HT1080 (cell line): ENCODE measurements at regions not wholly inside any gene's neighbourhood (a gene's known extent, or its start where the extent isn't known, plus 50 kb on each side); places are given as distances from the start of the nearest gene placed in this dataset.
"Not testable (repeated sequence)": the region's sequence is repeated elsewhere in the genome, so short reads cannot be mapped to it uniquely, and the experiment has no call there.

ENCODE experiments used
- DNase-seq: peaks from one replicate; pipeline ENCODE4 v3.0.0-alpha.2; 2015; ENCODE audit warnings: low read depth

DNA sequence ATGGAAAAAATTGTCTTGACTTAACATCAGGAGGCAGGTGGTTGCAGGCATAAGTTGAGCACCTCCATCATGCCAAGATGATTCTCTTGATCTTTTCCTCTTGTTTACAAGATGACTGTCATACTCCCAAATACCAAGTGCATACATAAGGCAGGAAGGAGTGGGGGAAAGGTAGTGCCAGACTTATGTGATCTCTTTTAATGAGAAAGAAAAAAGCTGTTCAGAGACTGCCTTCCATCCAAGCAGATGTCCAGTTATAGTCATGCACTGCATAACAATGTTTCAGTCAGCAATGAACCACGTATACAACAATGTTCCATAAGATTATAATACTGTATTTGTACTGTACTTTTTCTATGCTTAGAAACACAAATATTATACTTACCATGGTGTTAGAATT, 135.7 kb downstream of the EHF start:
- no peak for DNase-seq

DNA sequence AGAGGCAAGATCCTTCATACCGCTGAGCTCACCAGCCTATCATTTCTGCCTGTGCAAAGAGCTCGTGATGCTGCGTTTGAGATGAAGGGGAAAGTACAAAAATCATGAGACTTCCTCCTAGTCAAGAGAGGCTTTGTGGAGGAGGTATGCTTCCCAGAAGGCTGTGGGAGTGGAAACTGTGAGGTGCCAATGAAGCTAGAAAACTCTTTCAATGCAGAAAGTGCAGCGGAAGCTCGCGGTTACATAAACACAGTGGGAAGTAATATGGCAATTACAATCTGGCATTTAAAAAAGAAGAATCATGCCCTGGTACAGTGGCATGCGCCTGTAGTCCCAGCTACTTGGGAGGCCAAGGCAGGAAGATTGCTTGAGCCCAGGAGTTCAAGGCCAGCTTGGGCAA, 134.8 kb downstream of the EHF start:
- no peak for DNase-seq

DNA sequence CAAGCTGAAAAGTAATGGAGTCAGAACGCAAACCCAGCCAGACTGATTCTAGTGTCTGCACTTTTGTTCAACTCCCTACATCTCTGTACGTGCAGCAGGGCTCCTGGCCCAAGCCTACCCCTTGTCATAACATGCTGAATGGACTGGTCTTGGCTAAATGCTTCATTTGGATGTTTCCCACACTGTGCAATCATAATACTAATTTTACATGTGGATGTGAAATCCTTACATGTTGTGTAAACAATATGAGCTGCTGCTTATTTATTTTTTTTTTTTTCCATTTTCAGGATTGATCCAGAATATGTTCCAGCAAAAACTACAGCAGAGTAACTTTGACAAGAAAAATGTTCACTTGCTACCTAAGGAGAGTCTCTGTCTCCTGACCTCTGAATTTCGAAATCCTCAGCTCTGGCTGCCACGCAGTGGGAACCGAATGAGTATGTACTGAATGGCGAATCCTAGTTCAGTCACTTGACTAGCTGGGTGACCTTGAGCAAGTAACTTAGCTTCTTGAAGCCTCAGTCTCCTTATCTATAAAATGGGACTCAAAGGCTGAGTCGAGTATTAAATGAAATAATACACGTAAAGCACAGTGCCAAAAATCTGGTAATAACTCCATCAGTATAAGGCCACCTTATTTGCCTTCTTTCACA, 133.4 kb downstream of the EHF start:
- no peak for DNase-seq

DNA sequence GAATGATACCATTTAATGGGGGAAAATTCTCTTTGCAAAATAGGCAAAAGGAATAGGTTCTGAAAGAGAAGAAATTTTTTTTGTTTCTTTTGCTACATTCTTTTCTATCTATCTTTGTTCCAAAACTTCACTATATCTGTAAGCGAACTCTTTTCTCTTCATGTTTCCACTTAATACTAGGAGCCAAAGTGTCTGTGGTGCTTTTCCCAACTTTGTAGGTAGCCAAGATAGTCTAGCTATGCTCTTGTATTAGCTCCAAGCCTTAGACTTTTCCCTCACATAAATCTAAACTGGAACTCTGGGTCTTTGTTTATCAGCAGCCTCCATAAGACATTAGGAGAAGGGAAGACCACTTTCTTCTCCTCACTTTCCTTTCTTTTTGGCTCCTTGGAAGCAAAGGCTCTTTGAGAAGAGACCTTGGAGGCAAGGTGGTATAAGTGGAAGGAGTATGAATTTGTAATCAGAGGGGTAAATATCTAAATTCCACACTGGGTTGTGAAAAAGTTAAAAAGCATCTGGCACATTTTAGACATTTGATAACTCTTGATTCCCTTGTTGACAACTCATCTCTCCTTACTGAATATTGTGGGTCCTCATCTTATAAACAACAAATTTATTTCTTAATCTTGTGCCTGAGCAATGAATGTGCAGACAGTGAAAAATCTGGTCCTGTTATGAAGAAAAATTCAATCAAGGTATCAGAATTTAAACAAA, 130.0 kb downstream of the EHF start:
- DNase-seq, result no peak

DNA sequence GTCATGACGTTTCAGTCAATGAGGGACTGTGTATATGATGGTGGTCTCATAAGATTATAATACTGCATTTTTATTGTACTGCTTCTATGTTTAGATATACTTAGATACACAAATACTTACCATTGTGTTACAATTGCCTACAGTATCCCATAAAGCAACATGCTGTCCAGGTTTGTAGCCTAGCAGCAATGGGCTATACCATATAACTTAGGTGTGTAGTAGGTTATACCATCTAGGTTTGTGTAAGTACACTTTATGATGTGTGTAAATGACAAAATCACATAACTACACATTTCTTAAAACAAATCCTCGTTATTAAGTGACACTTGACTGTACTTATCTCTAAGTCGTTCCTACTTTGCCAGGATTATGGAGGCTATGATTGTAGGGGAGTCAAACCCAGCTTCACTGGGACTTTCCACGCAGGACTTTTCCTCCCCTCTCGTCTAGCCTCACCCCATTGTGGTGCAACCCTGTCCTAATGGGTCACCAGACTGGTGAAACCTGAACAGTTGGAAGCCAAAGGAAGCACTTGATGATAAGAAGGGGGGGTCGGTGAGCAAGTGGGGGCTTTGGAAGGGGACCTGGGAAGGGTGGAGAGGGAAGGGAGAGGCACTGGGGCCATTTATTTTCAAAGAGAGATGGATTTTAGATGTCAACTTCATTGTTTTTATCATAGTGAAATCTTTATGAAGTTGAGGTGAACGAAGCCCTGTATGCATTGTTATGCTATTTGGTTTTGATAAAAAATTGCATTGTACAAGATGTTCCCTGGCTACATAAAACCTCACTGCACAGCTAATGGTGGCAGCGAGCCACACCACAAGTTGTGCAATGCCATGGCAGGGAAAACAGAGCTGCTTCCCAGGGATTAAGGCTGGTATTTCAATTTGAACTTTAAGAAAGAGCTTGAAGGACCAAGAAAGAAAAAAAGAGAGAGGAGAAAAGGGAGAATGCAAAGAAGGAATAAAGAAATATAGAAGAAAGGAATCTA, 129.1 kb downstream of the EHF start:
- peak; percentile 77 for DNase-seq

DNA sequence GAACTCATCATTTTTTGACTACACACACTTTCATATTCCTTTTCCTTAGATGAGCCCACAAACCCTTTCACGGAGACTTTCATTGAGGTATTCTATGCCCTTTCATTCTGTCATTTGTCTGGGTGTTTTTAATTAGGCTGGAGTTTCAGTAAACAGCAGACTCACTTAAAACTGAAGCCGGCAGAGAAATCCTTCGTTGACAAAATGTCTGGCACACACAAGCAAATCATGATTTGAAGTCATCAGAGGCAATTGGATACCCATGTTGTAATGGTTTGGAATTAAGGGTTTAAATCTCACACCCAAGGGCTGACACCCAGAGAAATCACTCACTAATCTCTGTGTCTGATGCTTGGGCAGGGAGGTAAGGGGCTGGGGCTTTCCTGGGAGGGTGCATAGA, 127.1 kb downstream of the EHF start:
- DNase-seq, result no peak

DNA sequence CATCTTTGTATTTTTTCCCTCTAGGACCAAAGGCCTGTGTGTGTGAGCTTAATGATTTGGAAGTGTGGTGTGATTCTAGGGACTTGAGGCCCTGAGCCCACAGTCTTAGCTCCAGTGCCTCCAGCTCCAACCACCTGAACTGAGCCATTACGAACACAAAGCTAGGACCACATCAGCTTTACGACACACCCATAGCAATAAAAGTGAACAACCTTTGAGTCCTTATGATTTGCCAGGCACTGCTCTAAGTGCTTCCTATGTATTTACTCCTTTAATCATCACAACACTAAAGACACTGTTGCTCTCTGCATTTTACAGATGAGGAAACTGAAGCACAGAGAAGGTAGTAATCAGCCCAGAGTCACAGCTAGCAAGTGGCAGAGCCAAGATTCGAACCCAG, 126.4 kb downstream of the EHF start:
- DNase-seq, result no peak

DNA sequence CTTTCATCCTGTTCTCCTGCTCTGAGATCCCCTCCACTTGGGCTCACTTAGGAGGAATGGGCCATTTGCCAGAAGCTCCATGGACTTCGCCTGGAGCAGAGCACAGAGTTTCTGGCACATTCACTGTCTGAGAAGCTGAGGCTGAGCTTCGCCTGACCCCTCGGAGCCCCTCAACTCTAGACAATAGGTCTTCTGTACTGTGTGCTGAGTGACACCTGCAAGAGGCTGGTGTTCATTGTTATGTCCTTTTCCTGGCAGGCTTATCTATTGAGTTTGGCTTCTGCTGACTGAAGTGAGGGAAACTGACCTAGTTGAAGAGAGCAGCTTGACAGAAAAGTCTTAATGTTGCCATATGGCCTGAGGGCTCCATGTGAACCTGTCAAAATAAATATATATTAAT, 124.3 kb downstream of the EHF start:
- DNase-seq, result no peak

DNA sequence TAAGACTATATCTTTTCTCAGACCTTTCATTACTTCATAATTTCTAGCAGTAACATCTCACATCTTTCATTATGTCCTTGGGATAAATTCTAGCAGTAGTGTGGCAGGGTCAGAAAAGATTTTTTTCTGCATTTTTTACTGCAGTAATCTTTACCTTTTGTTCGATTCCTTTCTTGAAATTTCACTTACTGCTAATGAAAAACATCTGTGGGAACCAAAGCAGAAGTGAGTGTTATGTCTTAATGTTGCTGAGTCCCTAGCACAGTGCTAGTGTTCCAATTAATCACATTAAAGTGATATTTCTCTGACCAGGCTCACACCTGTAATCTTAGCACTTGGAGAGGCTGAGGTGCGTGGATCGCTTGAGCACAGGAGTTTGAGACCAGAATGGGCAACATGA, 123.6 kb downstream of the EHF start:
- DNase-seq, result no peak

DNA sequence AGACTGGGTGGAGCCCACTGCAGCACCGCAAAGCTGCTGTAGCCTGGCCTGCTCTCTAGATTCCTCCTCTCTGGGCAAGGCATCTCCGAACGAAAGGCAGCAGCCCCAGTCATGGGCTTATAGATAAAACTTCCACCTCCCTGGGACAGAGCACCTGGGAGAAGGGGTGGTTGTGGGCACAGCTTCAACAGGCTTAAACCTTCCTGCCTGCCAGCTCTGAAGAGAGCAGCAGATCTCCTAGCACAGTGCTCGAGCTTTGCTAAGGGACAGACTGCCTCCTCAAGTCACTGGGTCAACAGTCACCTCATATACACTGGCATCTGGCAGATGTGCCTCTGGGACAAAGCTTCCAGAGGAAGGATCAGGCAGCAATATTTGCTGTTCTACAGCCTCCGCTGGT, 117.3 kb downstream of the EHF start:
- no peak for DNase-seq

DNA sequence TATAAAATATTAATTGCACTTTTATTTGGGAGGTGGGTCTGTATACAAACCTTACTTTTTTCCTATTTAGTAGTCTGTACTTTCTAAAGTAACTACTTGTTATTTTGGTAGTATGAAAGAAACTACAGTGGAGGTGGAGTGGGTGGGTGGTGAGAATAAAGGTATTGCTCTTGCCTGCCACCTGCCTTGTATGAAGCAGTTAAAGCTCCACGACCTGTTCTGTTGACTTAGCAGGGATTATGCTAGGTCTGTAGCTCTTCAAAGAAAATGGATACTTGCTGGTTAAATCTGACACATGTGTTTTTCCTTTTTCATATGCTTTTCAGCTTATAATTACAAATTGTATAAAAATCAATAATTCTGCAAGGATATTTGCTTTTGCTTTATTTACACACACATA, 111.9 kb downstream of the EHF start:
- no peak for DNase-seq

DNA sequence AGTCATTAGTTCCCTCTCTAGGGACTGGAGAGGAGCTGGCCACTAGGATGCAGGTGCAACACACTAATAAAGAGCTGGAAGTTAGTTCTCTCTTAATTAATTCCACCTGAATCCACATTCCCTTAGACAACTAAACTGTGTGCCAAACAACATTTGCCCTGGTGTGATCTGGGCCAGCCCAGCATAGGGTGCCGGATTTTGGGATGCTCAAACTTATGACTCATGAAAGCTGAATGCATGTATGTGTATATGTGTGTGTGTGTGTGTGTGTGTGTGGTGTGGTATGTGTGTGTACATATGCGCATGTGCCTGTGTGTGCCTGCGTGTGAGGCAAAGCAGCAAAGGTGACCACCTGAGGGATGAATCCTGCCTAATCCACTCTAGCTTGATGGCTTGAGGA, 110.7 kb downstream of the EHF start:
- DNase-seq, result no peak

DNA sequence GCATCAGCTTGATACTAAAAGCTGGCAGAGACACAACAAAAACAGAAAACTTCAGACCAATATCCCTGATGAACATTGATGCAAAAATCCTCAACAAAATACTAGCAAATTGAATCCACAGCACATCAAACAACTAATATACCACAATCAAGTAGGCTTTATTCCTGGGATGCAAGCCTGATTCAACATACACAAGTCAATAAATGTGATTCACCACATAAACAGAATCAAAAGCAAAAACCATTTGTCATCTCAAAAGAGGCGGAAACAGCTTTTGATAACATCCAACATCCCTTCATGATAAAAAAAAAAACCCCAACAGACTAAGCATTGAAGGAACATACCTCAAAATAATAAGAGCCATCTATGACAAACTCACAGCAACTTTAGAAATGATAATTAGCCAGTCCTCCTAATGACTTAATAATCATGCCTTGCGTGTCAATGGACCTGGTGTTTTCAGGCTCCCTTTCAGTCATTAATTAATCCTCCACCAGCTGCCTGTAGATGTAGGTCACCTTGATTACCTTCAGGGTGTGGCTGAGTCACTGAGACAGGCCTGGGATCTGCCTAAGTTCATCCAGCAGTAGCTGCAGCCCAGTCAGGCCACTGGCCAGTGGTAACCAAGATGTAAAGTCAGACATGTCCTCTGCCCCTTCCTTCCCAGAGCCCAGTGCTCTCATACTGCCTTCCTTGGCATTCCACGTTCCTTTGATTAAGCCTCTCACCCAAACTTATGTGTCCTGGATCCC, 109.8 kb downstream of the EHF start:
- DNase-seq, result no peak

DNA sequence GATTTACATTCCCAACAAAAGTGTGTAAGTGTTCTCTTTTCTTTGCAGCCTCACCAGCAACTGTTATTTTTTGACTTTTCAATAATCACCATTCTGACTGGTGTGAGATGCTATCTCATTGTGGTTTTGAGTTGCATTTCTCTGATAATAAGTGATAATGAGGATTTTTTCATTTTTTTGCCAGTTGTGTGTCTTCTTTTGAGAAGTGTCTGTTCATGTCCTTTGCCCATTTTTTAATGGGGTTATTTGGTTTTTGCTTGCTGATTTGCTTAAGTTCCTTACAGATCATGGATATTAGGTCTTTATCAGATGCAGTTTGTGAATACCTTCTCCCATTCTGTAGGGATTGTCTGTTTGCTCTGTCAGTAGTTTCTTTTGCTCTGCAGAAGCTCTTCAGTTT, 107.7 kb downstream of the EHF start:
- no peak for DNase-seq

DNA sequence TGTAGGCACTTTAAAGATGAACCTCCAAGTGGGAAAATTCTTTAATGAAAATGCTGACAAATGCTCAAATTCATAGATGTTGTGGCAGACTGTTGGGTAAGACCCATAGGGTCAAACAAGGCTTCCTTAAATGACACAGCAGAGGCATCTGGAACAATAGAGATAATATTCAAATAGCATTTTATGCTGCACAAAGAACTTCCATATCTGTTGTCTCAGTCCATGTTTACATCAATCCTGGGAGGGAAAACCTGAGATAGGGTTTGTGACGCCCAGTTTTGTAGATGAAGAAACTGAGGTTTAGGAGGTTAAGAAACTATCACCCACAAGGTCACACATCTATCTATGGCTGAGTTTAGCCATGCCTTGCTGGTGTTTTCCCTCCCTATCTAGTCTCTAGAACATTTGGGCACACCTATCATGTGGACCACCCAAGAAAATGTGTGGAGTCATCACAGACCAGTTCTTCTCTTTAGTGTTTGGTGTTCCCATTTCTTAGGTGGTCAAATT, 106.4 kb downstream of the EHF start:
- no peak for DNase-seq

DNA sequence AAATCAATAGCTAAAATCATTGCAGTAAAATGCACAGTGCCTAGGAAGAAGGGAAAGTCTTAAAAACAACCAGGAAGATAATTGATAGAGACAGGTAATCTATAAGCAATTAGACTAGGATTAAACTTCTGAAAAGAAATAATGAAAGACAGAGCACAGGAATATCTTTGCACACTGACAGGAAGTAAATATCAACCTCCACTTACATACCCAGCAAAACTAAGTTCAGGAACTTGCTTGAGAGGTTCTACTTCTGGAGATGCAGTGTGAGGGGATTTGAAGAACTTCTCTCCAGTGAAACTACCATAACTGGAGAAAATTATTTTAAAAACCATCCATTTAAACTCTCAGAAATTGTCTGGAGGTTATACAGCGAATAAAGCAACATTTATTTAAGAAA, 104.1 kb downstream of the EHF start:
- DNase-seq, result no peak

DNA sequence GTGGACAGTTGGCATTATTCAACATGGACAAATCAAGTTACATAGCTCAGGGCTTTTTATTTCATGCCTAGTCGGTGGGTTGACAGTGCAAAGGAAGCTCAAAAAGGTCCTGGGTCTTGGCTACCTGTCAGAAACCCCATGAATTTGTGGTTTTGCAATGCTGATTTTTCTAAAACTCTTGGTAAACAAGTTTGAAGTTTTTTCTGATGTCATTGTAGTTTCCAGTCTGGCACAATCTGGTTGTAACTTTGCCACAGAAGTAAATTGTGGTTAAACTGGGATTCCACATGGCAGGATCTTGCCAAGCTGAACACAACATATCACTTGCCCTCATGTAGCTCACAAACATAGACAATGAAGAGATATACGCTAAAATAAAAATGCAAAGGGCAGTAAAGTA, 100.8 kb downstream of the EHF start:
- DNase-seq, result peak; percentile 12

DNA sequence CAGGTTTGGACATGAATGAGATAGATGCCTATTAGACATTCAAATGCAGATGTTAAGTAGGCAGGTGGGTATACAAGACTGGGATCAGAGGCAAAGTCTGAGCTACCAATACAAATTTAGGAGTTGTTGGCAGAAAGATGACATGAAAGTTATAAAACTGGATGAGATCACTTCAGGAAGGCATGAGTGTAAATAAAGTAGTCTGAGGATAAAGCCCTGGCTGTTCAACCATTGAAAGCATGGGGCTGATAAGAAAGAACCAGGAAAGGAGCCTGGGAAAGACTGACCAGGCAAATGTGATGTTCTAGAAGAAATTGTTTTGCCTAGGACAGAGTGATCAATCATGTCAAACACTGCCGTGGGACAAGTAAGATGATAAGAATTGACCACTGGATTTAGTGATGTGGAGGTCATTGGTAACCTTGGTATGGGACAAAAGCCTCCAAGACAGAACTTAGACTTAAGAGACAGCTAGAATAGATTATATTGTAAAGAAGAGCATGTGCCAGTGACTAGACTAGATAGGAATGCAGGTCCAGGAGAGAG, 98.5 kb downstream of the EHF start:
- DNase-seq, result no peak

DNA sequence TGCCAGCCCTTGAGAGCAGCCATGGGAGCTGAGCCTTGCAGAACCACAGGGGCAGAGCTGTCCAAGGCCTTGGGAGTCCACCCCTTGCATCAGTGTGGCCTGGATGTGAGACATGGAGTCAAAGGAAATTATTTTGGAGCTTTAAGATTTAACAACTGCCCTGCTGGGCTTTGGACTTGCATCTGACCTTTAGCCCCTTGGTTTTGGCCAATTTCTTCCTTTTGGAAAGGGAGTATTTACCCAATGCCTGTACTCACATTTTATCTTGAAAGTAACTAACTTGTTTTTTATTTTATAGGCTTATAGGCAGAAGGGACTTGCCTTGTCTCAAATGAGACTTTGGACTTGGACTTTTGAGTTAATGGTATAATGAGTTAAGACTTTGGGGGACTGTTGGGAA, 92.7 kb downstream of the EHF start:
- not testable (repeated sequence) for DNase-seq
